ENCODE measurements at regions not wholly inside any gene's neighbourhood (a gene's known extent, or its start where the extent isn't known, plus 50 kb on each side); places are given as distances from the start of the nearest gene placed in this dataset.
A peak's percentile ranks its signal among the peaks of the same experiment; 100 is the strongest.

DNA sequence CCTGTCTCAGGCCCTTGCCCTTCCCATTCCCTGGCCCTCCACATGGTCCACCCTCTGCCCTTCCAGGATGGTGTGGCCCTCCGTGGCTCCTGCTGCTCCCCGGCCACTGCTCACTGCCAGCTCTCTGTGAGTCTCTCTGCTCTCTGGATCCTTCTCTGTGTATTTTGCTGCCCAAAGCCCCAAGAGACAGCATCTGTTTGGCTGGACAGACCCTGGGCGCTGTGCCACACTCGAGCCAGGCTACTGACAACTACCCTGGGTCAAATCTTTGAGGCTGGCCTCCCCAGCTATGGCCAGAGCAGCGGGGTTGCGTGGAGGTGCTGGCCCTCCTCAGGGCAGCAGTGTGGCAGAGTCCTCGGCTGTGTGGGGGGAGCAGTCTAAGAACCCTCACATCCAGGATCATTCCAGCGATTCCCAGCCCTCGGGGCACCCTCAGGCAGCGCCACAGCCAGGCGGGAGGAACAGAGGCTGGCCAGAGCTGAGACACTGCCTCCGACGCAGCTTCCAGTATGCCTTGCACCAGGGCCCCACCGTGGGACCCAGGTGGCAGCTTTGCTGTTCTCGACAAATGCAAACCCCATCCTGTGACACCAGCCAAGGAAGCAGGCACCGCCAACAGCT, 139.4 kb upstream of the GLI2 start:
- TF ChIP-seq EP300 (IDR thresholded peaks at IDR 0.05) (no peak), POLR2A (IDR thresholded peaks at IDR 0.05) (no peak)
- TF ChIP-seq, protein P1, sequence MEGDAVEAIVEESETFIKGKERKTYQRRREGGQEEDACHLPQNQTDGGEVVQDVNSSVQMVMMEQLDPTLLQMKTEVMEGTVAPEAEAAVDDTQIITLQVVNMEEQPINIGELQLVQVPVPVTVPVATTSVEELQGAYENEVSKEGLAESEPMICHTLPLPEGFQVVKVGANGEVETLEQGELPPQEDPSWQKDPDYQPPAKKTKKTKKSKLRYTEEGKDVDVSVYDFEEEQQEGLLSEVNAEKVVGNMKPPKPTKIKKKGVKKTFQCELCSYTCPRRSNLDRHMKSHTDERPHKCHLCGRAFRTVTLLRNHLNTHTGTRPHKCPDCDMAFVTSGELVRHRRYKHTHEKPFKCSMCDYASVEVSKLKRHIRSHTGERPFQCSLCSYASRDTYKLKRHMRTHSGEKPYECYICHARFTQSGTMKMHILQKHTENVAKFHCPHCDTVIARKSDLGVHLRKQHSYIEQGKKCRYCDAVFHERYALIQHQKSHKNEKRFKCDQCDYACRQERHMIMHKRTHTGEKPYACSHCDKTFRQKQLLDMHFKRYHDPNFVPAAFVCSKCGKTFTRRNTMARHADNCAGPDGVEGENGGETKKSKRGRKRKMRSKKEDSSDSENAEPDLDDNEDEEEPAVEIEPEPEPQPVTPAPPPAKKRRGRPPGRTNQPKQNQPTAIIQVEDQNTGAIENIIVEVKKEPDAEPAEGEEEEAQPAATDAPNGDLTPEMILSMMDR (IDR thresholded peaks at IDR 0.05) = no peak
- H3K4me1 ChIP-seq (ENCODE audit: insufficient read depth) = peaks cover 10% of the 10 kb centered on the region
- no peaks in the 10 kb centered on the region for H3K27me3 ChIP-seq
- DNase-seq = peak in 1 of 5 donors; percentile 31
- no peak overlapping the region for H3K4me3 ChIP-seq
- no peak overlapping the region for H3K27ac ChIP-seq
- no peaks in the 10 kb centered on the region for H3K36me3 ChIP-seq
- no peaks in the 10 kb centered on the region for H3K9me3 ChIP-seq
- intact Hi-C loops (cut with DNase I) = no loop called here
- 51 to 71% (median 59%) methylated on average over 14 to 16 of the region's 16 CpGs for WGBS, 3 donors

GRCh38 chr2:120596990-120597594, 138.6 kb upstream of the GLI2 start:
- intact Hi-C loops (cut with DNase I) = no loop called here
- no peaks in the 10 kb centered on the region for H3K36me3 ChIP-seq
- DNase-seq = peak; percentile 35 to 62 (median 50)
- no peaks in the 10 kb centered on the region for H3K27me3 ChIP-seq
- H3K4me1 ChIP-seq (ENCODE audit: insufficient read depth) = peaks cover 10% of the 10 kb centered on the region
- 14 to 24% (median 23%) methylated on average over 12 of the region's 12 CpGs for WGBS, 3 donors
- no peaks in the 10 kb centered on the region for H3K9me3 ChIP-seq
- H3K27ac ChIP-seq = peak overlapping the region in 1 of 2 donors; percentile 17
- no peak overlapping the region for H3K4me3 ChIP-seq
- no peak for TF ChIP-seq EP300 (IDR thresholded peaks at IDR 0.05)
- no peak for TF ChIP-seq POLR2A (IDR thresholded peaks at IDR 0.05)
- TF ChIP-seq, protein P1 (IDR thresholded peaks at IDR 0.05) = no peak

DNA sequence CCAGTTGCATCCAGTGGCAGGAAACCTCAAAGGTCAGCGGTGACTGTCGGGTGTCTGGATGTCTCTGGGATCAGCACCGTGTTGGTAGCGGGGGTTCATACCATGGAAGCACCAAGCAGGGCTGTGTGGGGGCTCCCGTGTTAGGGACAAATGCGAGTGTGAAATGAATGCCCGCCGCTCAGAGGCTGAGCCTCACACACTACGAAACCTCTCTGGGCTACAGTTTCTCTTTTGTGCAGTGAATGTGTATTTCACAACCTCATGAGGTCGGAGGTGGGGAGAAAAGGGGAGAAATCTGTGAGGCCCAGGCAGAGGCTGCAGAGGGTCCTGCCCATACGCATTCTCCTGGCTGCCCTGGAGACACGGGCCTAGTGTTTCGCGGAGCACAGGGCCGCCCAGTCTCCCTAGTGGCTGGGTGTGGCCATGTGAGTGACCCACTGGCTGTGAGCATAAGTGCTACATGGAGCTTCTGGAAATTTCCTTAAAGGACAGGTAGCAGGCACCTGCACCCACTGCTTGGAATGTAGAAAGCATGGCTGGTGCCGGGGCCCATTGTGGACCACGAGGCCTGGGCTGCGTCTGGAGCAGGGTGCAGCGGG, 138.0 kb upstream of the GLI2 start:
- H3K4me3 ChIP-seq = no peak overlapping the region
- TF ChIP-seq, protein P1 (IDR thresholded peaks at IDR 0.05) = no peak
- no peak for TF ChIP-seq EP300 (IDR thresholded peaks at IDR 0.05)
- no peak for TF ChIP-seq POLR2A (IDR thresholded peaks at IDR 0.05)
- no peaks in the 10 kb centered on the region for H3K9me3 ChIP-seq
- 92 to 94% (median 93%) methylated on average over 19 of the region's 19 CpGs for whole genome bisulfite sequencing, 3 donors
- peak overlapping the region in 1 of 2 donors; percentile 17 for H3K27ac ChIP-seq
- H3K36me3 ChIP-seq = no peaks in the 10 kb centered on the region
- no peaks in the 10 kb centered on the region for H3K27me3 ChIP-seq
- H3K4me1 ChIP-seq (ENCODE audit: insufficient read depth) = peaks cover 10% of the 10 kb centered on the region
- intact Hi-C loops (cut with DNase I) = no loop called here
- no peak for DNase-seq

- Histone ChIP-seq H3K36me3 (no peaks in the 10 kb centered on the region), H3K9me3 (no peaks in the 10 kb centered on the region), H3K27me3 (no peaks in the 10 kb centered on the region), H3K4me1 (ENCODE audit: insufficient read depth) (peaks cover 10% of the 10 kb centered on the region), H3K4me3 (no peak overlapping the region), H3K27ac (no peak overlapping the region)
- WGBS, 3 donors = 91 to 94% (median 91%) methylated on average over 5 of the region's 5 CpGs
- no peak for DNase-seq
- intact Hi-C loops (cut with DNase I) = no loop called here
- TF ChIP-seq POLR2A (IDR thresholded peaks at IDR 0.05) (no peak), EP300 (IDR thresholded peaks at IDR 0.05) (no peak)
- TF ChIP-seq, protein P1 (IDR thresholded peaks at IDR 0.05) = no peak
Measured at GRCh38 chr2:120598416-120598815, 137.3 kb upstream of the GLI2 start.
